ENCODE measurements at regions not wholly inside any gene's neighbourhood (a gene's known extent, or its start where the extent isn't known, plus 50 kb on each side); places are given as distances from the start of the nearest gene placed in this dataset.

GRCh38 chr15:62520887-62521286 lies 355.8 kb upstream of the C2CD4B start:
- no peak for TF ChIP-seq CTCF (IDR thresholded peaks at IDR 0.05)
- no peak for TF ChIP-seq POLR2A (IDR thresholded peaks at IDR 0.05)

All from heart left ventricle (tissue), 13 donors.